ENCODE measurements at regions not wholly inside any gene's neighbourhood (a gene's known extent, or its start where the extent isn't known, plus 50 kb on each side); places are given as distances from the start of the nearest gene placed in this dataset.

DNA sequence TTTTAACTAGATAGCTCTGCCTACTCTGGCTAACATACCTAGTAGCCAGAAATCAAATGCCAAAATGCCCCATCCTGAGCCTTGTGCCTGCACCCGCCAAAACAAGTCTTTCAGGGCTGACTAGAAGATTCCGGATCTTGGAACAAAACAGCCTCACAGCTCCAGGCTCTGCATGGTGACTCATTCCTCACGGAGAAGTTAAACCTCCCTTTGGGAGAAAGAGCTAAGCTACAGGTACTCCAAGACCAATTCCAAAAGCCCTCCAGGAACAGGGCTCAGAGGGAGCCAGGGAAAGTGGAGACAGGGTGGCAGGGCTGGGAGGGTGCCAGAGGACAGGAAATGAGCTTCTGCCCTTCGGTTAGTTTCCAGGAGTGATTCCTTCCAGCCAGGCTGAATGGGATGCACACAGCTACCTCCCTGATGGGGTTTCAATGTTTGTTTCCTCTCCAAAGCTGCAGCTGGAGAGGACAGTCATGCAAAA, 295.6 kb downstream of the TNS1 start:
- Histone ChIP-seq H3K9ac (ENCODE audit: low read depth, low read length) (no peak overlapping the region), H3K27me3 (ENCODE audit: insufficient read depth, low read length, poor library complexity) (peaks cover 15% of the 10 kb centered on the region), H3K36me3 (ENCODE audit: insufficient read depth, low read length) (no peaks in the 10 kb centered on the region), H3K27ac (ENCODE audit: low read length) (no peak overlapping the region), H3K4me3 (ENCODE audit: low read depth in 1 of 2, low read length in 2 of 2) (no peak overlapping the region), H3K79me2 (ENCODE audit: insufficient read depth, low read length) (no peaks in the 10 kb centered on the region), H4K20me1 (ENCODE audit: insufficient read depth, low read length) (no peaks in the 10 kb centered on the region), H3K9me3 (ENCODE audit: insufficient read depth, low read length, severe bottlenecking) (no peaks in the 10 kb centered on the region), H3K4me1 (ENCODE audit: insufficient read depth, low read length) (no peaks in the 10 kb centered on the region), H3K4me2 (ENCODE audit: insufficient read depth, low read length) (no peak overlapping the region), H2AFZ (ENCODE audit: low read depth, low read length) (no peak overlapping the region)
- TF ChIP-seq CTCF (IDR thresholded peaks at IDR 0.05; ENCODE audit: borderline replicate concordance, extremely low read depth, low read length, poor library complexity, severe bottlenecking) = no peak
- no peak for TF ChIP-seq EZH2 (IDR thresholded peaks at IDR 0.05; ENCODE audit: borderline replicate concordance, low read depth, low read length, severe bottlenecking)
- DNase-seq (no peak), ATAC-seq (ENCODE audit: insufficient read depth, low read depth) (no peak)

DNA sequence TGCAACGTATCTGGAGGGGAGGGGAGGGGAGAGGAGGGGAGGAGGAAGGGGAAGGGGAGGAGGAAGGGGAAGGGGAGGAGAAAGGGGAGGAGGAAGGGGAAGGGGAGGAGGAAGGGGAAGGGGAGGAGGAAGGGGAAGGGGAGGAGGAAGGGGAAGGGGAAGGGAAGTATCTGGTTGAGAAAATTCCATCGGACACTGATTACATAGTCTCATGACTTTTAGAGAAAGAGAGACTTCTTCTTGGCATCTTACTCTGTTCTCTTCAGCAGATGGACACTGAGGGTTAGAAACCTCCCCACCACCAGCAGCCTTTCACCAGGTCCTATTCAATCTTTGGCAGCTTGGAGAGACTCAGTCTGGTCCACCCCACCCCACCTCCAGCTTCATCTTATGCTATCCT, 296.3 kb downstream of the TNS1 start:
- H3K9me3 ChIP-seq (ENCODE audit: insufficient read depth, low read length, severe bottlenecking) = no peaks in the 10 kb centered on the region
- H3K9ac ChIP-seq (ENCODE audit: low read depth, low read length) = no peak overlapping the region
- DNase-seq = no peak
- H3K4me2 ChIP-seq (ENCODE audit: insufficient read depth, low read length) = no peak overlapping the region
- H2AFZ ChIP-seq (ENCODE audit: low read depth, low read length) = no peak overlapping the region
- no peak overlapping the region for H3K27ac ChIP-seq (ENCODE audit: low read length)
- H3K79me2 ChIP-seq (ENCODE audit: insufficient read depth, low read length) = no peaks in the 10 kb centered on the region
- H3K4me1 ChIP-seq (ENCODE audit: insufficient read depth, low read length) = no peaks in the 10 kb centered on the region
- no peaks in the 10 kb centered on the region for H3K36me3 ChIP-seq (ENCODE audit: insufficient read depth, low read length)
- H3K4me3 ChIP-seq (ENCODE audit: low read depth in 1 of 2, low read length in 2 of 2) = no peak overlapping the region
- TF ChIP-seq EZH2 (IDR thresholded peaks at IDR 0.05; ENCODE audit: borderline replicate concordance, low read depth, low read length, severe bottlenecking) (no peak), CTCF (IDR thresholded peaks at IDR 0.05; ENCODE audit: borderline replicate concordance, extremely low read depth, low read length, poor library complexity, severe bottlenecking) (no peak)
- no peaks in the 10 kb centered on the region for H4K20me1 ChIP-seq (ENCODE audit: insufficient read depth, low read length)
- ATAC-seq (ENCODE audit: insufficient read depth, low read depth) = no peak
- peaks cover 15% of the 10 kb centered on the region for H3K27me3 ChIP-seq (ENCODE audit: insufficient read depth, low read length, poor library complexity)

GRCh38 chr2:217706095-217706494, 296.7 kb downstream of the TNS1 start:
- no peak overlapping the region for H3K9ac ChIP-seq (ENCODE audit: low read depth, low read length)

More at GRCh38 chr2:217706095-217706494, 296.7 kb downstream of the TNS1 start:
- Histone ChIP-seq H3K79me2 (ENCODE audit: insufficient read depth, low read length) (no peaks in the 10 kb centered on the region), H3K27me3 (ENCODE audit: insufficient read depth, low read length, poor library complexity) (peaks cover 15% of the 10 kb centered on the region), H3K4me3 (ENCODE audit: low read depth in 1 of 2, low read length in 2 of 2) (no peak overlapping the region), H2AFZ (ENCODE audit: low read depth, low read length) (no peak overlapping the region), H3K36me3 (ENCODE audit: insufficient read depth, low read length) (no peaks in the 10 kb centered on the region), H3K9me3 (ENCODE audit: insufficient read depth, low read length, severe bottlenecking) (no peaks in the 10 kb centered on the region), H4K20me1 (ENCODE audit: insufficient read depth, low read length) (no peaks in the 10 kb centered on the region), H3K4me1 (ENCODE audit: insufficient read depth, low read length) (no peaks in the 10 kb centered on the region), H3K27ac (ENCODE audit: low read length) (no peak overlapping the region), H3K4me2 (ENCODE audit: insufficient read depth, low read length) (no peak overlapping the region)
- ATAC-seq (ENCODE audit: insufficient read depth, low read depth) (no peak), DNase-seq (no peak)
- TF ChIP-seq CTCF (IDR thresholded peaks at IDR 0.05; ENCODE audit: borderline replicate concordance, extremely low read depth, low read length, poor library complexity, severe bottlenecking) (no peak), EZH2 (IDR thresholded peaks at IDR 0.05; ENCODE audit: borderline replicate concordance, low read depth, low read length, severe bottlenecking) (no peak)
